GM21367 (cell line): ENCODE measurements at regions not wholly inside any gene's neighbourhood (a gene's known extent, or its start where the extent isn't known, plus 50 kb on each side); places are given as distances from the start of the nearest gene placed in this dataset.

ENCODE experiments used
- ATAC-seq: cut with Tn5 transposase; IDR thresholded peaks from one replicate; pipeline ENCODE4 v1.9.1; 2021; ENCODE audit not compliant: unreplicated experiment

GRCh38 chr11:30089921-30090320 is 73.1 kb upstream of the KCNA4 start:
- no peak for ATAC-seq

GRCh38 chr11:30091246-30091645 is 74.4 kb upstream of the KCNA4 start:
- no peak for ATAC-seq

- ATAC-seq = no peak
These were observed 74.9 kb upstream of the KCNA4 start for GRCh38 chr11:30091737-30092136.

- no peak for ATAC-seq
These were observed 75.7 kb upstream of the KCNA4 start for GRCh38 chr11:30092518-30092917.

GRCh38 chr11:30100495-30100894 is 83.7 kb upstream of the KCNA4 start:
- ATAC-seq = no peak

GRCh38 chr11:30106222-30107181 is 89.7 kb upstream of the KCNA4 start:
- ATAC-seq = no peak

GRCh38 chr11:30107899-30108298 is 91.1 kb upstream of the KCNA4 start:
- no peak for ATAC-seq

GRCh38 chr11:30109774-30110173 is 92.9 kb upstream of the KCNA4 start:
- no peak for ATAC-seq

GRCh38 chr11:30110691-30111090 is 93.9 kb upstream of the KCNA4 start:
- no peak for ATAC-seq

- no peak for ATAC-seq
These were observed 95.0 kb upstream of the KCNA4 start for GRCh38 chr11:30111786-30112185.

- no peak for ATAC-seq
These were observed 96.6 kb upstream of the KCNA4 start for GRCh38 chr11:30113326-30113898.

GRCh38 chr11:30116512-30116911 is 99.7 kb upstream of the KCNA4 start:
- no peak for ATAC-seq

GRCh38 chr11:30120045-30120589 is 103.3 kb upstream of the KCNA4 start:
- no peak for ATAC-seq

- ATAC-seq = no peak
These were observed 105.4 kb upstream of the FSHB start for GRCh38 chr11:30125456-30125855.

GRCh38 chr11:30128269-30128932 is 102.4 kb upstream of the FSHB start:
- ATAC-seq = no peak

- ATAC-seq = no peak
These were observed 99.3 kb upstream of the FSHB start for GRCh38 chr11:30131535-30131934.

- no peak for ATAC-seq
These were observed 97.5 kb upstream of the FSHB start for GRCh38 chr11:30133281-30133680.

GRCh38 chr11:30143098-30143705 is 87.6 kb upstream of the FSHB start:
- peak; percentile 83 for ATAC-seq

GRCh38 chr11:30147293-30147692 is 83.5 kb upstream of the FSHB start:
- ATAC-seq = no peak

- no peak for ATAC-seq
These were observed 80.8 kb upstream of the FSHB start for GRCh38 chr11:30149998-30150397.

- ATAC-seq = no peak
These were observed 80.4 kb upstream of the FSHB start for GRCh38 chr11:30150425-30150824.
